Ovary (tissue), 3 donors: ENCODE measurements at regions not wholly inside any gene's neighbourhood (a gene's known extent, or its start where the extent isn't known, plus 50 kb on each side); places are given as distances from the start of the nearest gene placed in this dataset.

Source experiments
- CTCF ChIP-seq, 3 donors: fragments of 450-650 bp in 2 of 3; fragments of 200-600 bp in 1 of 3; IDR thresholded peaks; one replicate each; pipeline versions ENCODE4 v1.5.1 to v1.8.0; 2016 to 2022; ENCODE audit warnings: antibody characterized with exemption in 3 of 3, mild to moderate bottlenecking in 1 of 3
- POLR2A ChIP-seq: fragments of 450-650 bp; IDR thresholded peaks from one replicate; pipeline ENCODE4 v1.6.1; 2017; ENCODE audit warnings: antibody characterized with exemption, mild to moderate bottlenecking, moderate library complexity
- donor health status: DM: no; HTN: no; CAD: no.

DNA sequence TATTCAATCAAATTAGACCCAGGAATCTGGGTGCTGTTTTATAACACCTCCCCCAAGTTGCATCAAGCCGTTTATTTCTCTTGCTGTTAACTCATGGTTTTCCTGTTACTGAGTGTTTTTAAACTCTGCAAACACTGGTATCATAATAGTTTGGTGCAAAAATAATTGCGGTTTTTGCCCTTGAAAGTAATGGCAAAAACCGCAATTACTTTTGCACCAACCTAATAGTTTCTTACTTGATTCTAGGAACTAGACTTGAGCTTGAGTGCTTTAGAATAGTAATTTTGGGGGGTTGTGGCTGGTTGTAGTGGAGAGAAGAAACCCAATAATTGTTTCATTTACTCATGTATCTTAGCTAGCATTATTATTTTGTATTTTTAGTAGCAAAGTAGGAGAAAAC, 156.6 kb downstream of the FHIP1A start:
- TF ChIP-seq CTCF (IDR thresholded peaks at IDR 0.05) (no peak), POLR2A (no peak)
